NCI-H345 (cell line): ENCODE measurements at regions not wholly inside any gene's neighbourhood (a gene's known extent, or its start where the extent isn't known, plus 50 kb on each side); places are given as distances from the start of the nearest gene placed in this dataset.
"Not testable (repeated sequence)": the region's sequence is repeated elsewhere in the genome, so short reads cannot be mapped to it uniquely, and the experiment has no call there.

Experiments
- DNase-seq: peaks from one replicate; lab custom pipeline; 2025; lab: John Stamatoyannopoulos, UW

DNA sequence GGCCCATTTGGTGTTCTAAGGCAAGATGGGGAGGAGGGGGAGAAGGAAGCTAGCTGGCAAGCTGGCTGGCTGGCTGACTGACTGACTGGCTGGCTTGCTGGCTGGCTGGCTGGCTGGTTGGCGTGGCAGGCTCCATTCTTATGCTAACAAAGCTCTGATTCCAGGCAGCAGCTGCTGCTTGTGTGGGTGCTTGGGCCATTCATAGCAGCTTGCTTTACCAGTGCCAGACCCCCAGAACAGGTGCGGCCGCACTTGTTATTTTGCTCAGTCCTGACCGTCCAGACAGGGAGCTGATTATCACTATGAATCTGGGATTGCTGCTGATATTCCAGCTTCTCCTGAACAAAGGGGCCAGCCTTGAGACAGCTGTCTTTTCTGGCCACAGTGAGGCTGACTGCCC lies 131.2 kb upstream of the PAK3 start:
- peak; percentile 70 for DNase-seq

GRCh38 chrX:110962451-110962850 lies 133.5 kb upstream of the PAK3 start:
- DNase-seq = no peak

DNA sequence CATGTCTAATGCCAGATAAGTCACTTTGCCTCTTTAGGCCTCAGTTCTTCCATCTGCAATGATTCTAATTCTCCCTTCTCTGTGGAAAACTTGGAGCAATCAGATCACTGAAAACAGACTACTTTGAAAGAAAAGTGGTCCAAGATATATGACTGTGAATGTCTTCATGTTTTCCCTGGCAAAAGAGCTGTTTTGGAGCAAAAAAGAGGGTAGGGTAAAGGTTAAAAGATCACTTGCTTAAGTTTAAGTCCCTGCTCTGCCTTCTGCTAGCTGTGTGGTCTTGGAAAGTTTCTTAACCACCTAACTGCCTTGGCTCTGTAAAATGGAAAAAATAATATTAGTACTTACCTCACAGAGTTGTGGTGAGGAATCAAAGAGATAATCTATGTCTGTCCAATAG lies 140.3 kb upstream of the PAK3 start:
- no peak for DNase-seq

- DNase-seq = no peak
These were observed 141.4 kb upstream of the PAK3 start for GRCh38 chrX:110954428-110955100.

GRCh38 chrX:110951472-110952269 lies 144.3 kb upstream of the PAK3 start:
- no peak for DNase-seq

- peak; percentile 57 for DNase-seq
These were observed 149.4 kb upstream of the CHRDL1 start for GRCh38 chrX:110944751-110945675.

GRCh38 chrX:110944311-110944750 lies 148.7 kb upstream of the CHRDL1 start:
- DNase-seq = peak; percentile 57

- no peak for DNase-seq
These were observed 146.3 kb upstream of the CHRDL1 start for GRCh38 chrX:110941906-110942305.

GRCh38 chrX:110938977-110939732 lies 143.5 kb upstream of the CHRDL1 start:
- DNase-seq = no peak

- DNase-seq = no peak
These were observed 129.3 kb upstream of the CHRDL1 start for GRCh38 chrX:110924871-110925270.

DNA sequence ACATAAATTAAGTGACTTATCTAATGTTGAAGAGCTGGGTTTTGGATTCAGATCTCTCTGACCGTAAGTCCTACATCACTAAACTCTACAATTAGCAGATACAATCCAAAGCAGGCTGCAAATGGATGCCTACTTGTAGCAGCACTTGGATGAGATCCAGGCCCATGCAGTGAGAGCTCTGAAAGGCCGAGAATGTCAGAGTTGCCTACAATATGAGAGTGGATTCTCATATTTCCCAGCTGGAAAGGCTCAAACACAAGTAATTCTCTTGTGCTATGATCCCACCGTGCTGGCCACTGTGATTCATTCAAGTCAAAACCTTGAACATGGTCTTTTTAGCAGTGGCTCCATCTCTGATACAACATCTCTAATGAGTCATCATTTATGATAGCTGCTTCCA lies 125.4 kb upstream of the CHRDL1 start:
- peak; percentile 65 for DNase-seq

GRCh38 chrX:110915570-110915969 lies 120.0 kb upstream of the CHRDL1 start:
- DNase-seq = no peak

- no peak for DNase-seq
These were observed 119.5 kb upstream of the CHRDL1 start for GRCh38 chrX:110915111-110915510.

GRCh38 chrX:110914281-110914680 lies 118.7 kb upstream of the CHRDL1 start:
- no peak for DNase-seq

DNA sequence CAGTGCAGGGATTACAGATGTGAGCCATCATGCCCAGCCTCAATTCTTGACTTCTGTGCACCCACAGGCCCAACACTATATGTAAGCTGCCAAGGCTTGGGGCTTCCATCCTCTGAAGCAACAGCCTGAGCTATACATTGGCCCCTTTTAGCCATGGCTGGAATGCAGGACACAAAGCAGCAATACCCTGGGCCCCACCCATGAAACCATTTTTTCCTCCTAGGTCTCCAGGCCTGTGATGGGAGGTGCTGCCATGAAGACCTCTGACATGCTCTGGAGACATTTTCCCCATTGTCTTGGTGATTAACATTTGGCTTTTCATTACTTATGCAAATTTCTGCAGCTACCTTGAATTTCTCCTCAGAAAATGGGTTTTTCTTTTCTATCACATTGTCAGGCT lies 109.1 kb upstream of the CHRDL1 start:
- DNase-seq = not testable (repeated sequence)

DNA sequence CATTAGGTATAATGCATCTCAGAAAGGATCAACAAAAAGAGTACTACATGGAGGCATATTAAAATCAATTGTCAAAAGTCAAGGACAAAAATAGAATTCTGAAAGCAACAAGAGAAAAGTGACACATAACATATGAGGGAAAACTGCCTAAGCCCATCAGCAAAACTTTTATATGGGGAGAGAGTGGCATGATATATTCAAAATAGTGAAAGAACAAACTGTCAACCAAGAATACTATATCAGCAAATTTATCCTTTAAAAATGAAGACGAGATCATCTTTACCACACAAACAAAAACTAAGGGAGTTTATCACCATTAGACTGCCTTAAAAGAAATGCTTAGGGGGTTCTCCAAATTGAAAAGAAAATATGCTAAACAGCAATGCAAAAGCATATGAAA lies 86.4 kb upstream of the CHRDL1 start:
- no peak for DNase-seq

DNA sequence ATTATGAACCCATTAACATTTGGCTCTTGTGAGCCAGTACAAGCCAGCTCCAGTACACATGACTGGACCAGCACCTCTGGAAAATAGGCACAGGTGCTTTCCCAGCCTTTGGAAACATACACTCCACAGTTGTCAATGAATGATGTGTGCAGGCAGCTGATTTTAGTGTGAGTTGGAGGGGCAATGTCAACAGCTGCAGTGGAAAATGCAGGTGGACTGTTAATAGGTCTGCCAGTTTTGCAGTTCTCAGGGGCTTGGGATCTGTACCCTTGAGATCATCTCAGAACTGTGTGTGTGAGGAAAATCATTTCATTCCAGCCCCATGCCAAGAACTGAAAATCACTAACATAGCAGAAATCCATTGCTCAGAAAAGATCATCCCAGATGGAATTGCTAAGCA lies 81.7 kb upstream of the CHRDL1 start:
- DNase-seq = no peak

DNA sequence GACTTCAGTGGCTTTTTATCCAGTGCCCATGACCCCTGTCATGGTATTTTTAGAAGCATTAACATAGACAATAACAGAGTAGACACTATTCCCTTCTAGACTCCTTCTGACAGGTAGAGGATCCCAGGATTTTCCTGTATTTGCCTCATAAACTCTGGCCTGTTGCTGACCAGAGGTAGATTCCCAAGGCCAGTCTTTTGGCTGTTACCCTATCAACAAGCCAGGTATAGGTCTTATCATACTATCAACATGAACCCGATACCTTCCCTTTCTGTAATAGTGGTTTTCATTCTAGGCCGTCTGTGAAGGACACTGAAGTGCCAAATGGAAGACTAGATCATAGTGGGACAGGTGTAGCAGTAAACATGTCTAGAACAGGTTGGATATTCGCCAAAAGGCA lies 76.2 kb upstream of the CHRDL1 start:
- no peak for DNase-seq

DNA sequence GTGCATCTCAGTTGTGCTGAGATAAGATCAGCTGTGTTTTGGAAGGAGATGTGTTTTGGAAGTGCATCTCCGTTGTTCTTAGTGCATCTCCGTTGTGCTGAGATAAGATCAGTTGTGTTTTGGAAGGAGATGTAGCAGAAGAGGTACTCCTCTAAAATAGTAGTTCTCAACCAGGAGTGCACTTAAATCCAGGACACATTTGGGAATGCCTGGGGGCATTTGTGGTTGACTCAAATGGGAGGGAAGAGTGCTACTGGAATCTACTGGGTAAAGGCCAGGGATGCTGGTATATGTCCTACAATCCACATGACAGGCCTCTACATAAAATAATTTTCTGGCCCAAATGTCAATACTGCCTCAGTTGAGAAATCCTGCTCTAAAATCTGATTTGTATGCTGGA lies 70.8 kb upstream of the CHRDL1 start:
- no peak for DNase-seq

- DNase-seq = no peak
These were observed 68.3 kb upstream of the CHRDL1 start for GRCh38 chrX:110863883-110864282.

- DNase-seq = no peak
These were observed 62.9 kb upstream of the CHRDL1 start for GRCh38 chrX:110858565-110858964.

DNA sequence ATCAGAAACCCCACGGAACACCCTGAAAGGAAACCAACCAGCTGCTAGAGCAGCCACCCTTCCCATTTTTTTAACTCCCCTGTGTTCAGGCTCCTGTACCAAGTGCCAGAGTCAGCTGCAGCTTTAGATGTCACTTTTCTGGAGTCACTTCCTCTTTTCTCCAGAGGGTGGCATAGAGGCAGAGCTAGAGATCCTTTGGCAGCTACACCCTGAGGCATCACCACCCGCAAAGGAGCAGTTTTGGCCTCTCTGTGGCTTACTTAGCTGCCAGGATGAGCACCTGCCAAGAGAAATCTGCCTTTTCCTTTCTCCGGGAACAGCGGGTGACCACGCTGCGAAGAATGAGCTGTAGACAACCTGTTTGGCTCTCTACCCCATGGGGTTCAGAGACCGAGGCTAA lies 58.0 kb upstream of the CHRDL1 start:
- DNase-seq = peak; percentile 70
